ENCODE measurements at regions not wholly inside any gene's neighbourhood (a gene's known extent, or its start where the extent isn't known, plus 50 kb on each side); places are given as distances from the start of the nearest gene placed in this dataset.

- DNase-seq (ENCODE audit: low read depth, low spot score) = no peak
- no peaks in the 10 kb centered on the region for H3K9me3 ChIP-seq (ENCODE audit: control insufficient read depth in 1 of 2, insufficient read depth in 1 of 2, low read depth in 1 of 2, low read length in 2 of 2)
- no peak for ATAC-seq
- H3K27ac ChIP-seq (ENCODE audit: low read depth, low read length) = no peak overlapping the region
- H3K4me1 ChIP-seq (ENCODE audit: control insufficient read depth in 1 of 2, insufficient read depth in 2 of 2, low read length in 2 of 2) = no peaks in the 10 kb centered on the region
- H4K20me1 ChIP-seq (ENCODE audit: insufficient read depth) = no peaks in the 10 kb centered on the region
- TF ChIP-seq EZH2phosphoT487 (IDR thresholded peaks at IDR 0.05; ENCODE audit: borderline replicate concordance) (no peak), ATF3 (IDR thresholded peaks at IDR 0.05) (no peak)
- BruUV-seq (replicated peaks) = no TSS peak
- H3K9me2 ChIP-seq (ENCODE audit: insufficient read depth) = no peaks in the 10 kb centered on the region
- H3K4me3 ChIP-seq (replicated peaks in 1 of 2; ENCODE audit: low read depth in 1 of 2, low read length in 2 of 2) = no peak overlapping the region
- H3K27me3 ChIP-seq (ENCODE audit: insufficient read depth, low read length) = peaks cover 33% of the 10 kb centered on the region
- no peak overlapping the region for H3K9ac ChIP-seq (ENCODE audit: low read length)
- RAD21 ChIA-PET (ENCODE audit: low non-redundant PET in 1 of 2, low total read pairs in 2 of 2, uncharacterized antibody in 2 of 2, unreplicated experiment in 2 of 2) = no interaction called here
- CTCF ChIA-PET = no interaction called here
- intact Hi-C loops (cut with micrococcal nuclease) = no loop called here
- POLR2A ChIA-PET = no interaction called here
- H3K79me2 ChIP-seq (ENCODE audit: insufficient read depth, low read length) = no peaks in the 10 kb centered on the region
- no peak overlapping the region for H3K4me2 ChIP-seq (ENCODE audit: low read length)
- no peak overlapping the region for H2AFZ ChIP-seq (ENCODE audit: low read depth, low read length, poor library complexity, severe bottlenecking)
- H3K36me3 ChIP-seq (ENCODE audit: control insufficient read depth in 1 of 2, insufficient read depth in 2 of 2, low read length in 2 of 2) = no peaks in the 10 kb centered on the region
Measured at GRCh38 chr12:105723066-105723465, 392.6 kb downstream of the C12orf75 start.

DNA sequence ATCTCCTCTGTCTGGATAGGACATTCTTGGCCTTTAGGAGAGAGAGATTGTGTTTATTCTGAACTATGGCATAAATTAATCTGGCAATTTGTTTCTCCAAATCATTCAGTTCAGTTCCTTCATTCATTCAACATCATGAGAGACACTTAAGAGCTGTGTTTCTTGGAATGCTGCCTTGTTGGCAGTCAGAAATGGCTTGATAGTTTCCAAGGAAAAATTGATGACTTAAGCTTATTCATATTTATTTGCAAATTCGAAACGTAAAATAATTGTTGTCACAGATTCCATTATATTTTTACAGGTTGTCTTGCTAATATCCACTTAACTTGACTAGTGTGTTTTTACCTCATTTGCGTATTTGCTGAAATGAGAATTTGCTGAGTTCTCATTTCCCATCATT, 393.0 kb downstream of the C12orf75 start:
- H3K36me3 ChIP-seq (ENCODE audit: control insufficient read depth in 1 of 2, insufficient read depth in 2 of 2, low read length in 2 of 2) = no peaks in the 10 kb centered on the region
- no peaks in the 10 kb centered on the region for H3K9me2 ChIP-seq (ENCODE audit: insufficient read depth)
- intact Hi-C loops (cut with micrococcal nuclease) = no loop called here
- H3K27me3 ChIP-seq (ENCODE audit: insufficient read depth, low read length) = peaks cover 37% of the 10 kb centered on the region
- ChIA-PET CTCF (no interaction called here), POLR2A (interaction anchor here (0.6 kb wide), 1 partner anchor 514 kb away, joined by 4 read pairs; no protein-coding TSS in a partner anchor), RAD21 (ENCODE audit: low non-redundant PET in 1 of 2, low total read pairs in 2 of 2, uncharacterized antibody in 2 of 2, unreplicated experiment in 2 of 2) (no interaction called here)
- H3K27ac ChIP-seq (ENCODE audit: low read depth, low read length) = no peak overlapping the region
- no peak for TF ChIP-seq ELF1 (IDR thresholded peaks at IDR 0.05; ENCODE audit: borderline replicate concordance, low read depth)
- no peak for TF ChIP-seq JUND (IDR thresholded peaks at IDR 0.05)
- TF ChIP-seq RAD21 (IDR thresholded peaks at IDR 0.05; ENCODE audit: low read depth) = no peak
- no peak for TF ChIP-seq EZH2phosphoT487 (IDR thresholded peaks at IDR 0.05; ENCODE audit: borderline replicate concordance)
- no peak for TF ChIP-seq ATF3 (IDR thresholded peaks at IDR 0.05)
- no peak for TF ChIP-seq ZNF274 (IDR thresholded peaks at IDR 0.05; ENCODE audit: low read depth, low read length)
- TF ChIP-seq EZH2 (IDR thresholded peaks at IDR 0.05) = no peak
- no peak for TF ChIP-seq POLR2A (IDR thresholded peaks at IDR 0.05; ENCODE audit: borderline replicate concordance, extremely low read depth, insufficient read depth, insufficient read length)
- TF ChIP-seq SRF (IDR thresholded peaks at IDR 0.05; ENCODE audit: low read depth) = no peak
- no peak for TF ChIP-seq ZBTB33 (IDR thresholded peaks at IDR 0.05; ENCODE audit: extremely low read depth, insufficient replicate concordance, low read length)
- H4K20me1 ChIP-seq (ENCODE audit: insufficient read depth) = no peaks in the 10 kb centered on the region
- no peak overlapping the region for H2AFZ ChIP-seq (ENCODE audit: low read depth, low read length, poor library complexity, severe bottlenecking)
- H3K79me2 ChIP-seq (ENCODE audit: insufficient read depth, low read length) = no peaks in the 10 kb centered on the region
- H3K9me3 ChIP-seq (ENCODE audit: control insufficient read depth in 1 of 2, insufficient read depth in 1 of 2, low read depth in 1 of 2, low read length in 2 of 2) = no peaks in the 10 kb centered on the region
- no peak for DNase-seq (ENCODE audit: low read depth, low spot score)
- H3K4me3 ChIP-seq (replicated peaks in 1 of 2; ENCODE audit: low read depth in 1 of 2, low read length in 2 of 2) = no peak overlapping the region
- H3K4me2 ChIP-seq (ENCODE audit: low read length) = no peak overlapping the region
- H3K9ac ChIP-seq (ENCODE audit: low read length) = no peak overlapping the region
- no TSS peak for BruUV-seq (replicated peaks)
- no peak for ATAC-seq
- no peaks in the 10 kb centered on the region for H3K4me1 ChIP-seq (ENCODE audit: control insufficient read depth in 1 of 2, insufficient read depth in 2 of 2, low read length in 2 of 2)
